Brain microvascular endothelial cell (primary cell): ENCODE measurements at regions not wholly inside any gene's neighbourhood (a gene's known extent, or its start where the extent isn't known, plus 50 kb on each side); places are given as distances from the start of the nearest gene placed in this dataset.

Experiments
- DNase-seq: peaks from one replicate; pipeline ENCODE4 v3.0.0-alpha.2; 2020
- H3K27ac ChIP-seq: fragments of 250-450 bp; sonication (Bioruptor Pico); 2 replicates; pipeline ENCODE4 v1.5.1; 2020; ENCODE audit warnings: mild to moderate bottlenecking, moderate library complexity
- H3K27me3 ChIP-seq: fragments of 250-450 bp; sonication (Bioruptor Pico); replicated peaks from 2 replicates; pipeline ENCODE4 v1.5.1; 2020; ENCODE audit warnings: mild to moderate bottlenecking
- H3K36me3 ChIP-seq: fragments of 250-450 bp; sonication (Bioruptor Pico); replicated peaks from 2 replicates; pipeline ENCODE4 v1.5.1; 2020; ENCODE audit warnings: mild to moderate bottlenecking
- H3K4me3 ChIP-seq: 2 replicates; pipeline ENCODE4 v1.5.1; 2011; ENCODE audit warnings: low read depth, mild to moderate bottlenecking, control low read depth, low read length, moderate library complexity
- in situ Hi-C: cut with HindIII; loops from 2 replicates; pipeline ENCODE4 v1.10.0; 2017; ENCODE audit warnings: low sequenced_read_pairs, low pct_ligation_motif_present
- TF ChIP-seq, protein P1 (sequence below): IDR thresholded peaks from 2 replicates; pipeline ENCODE4 v1.5.1; 2011; ENCODE audit warnings: low read depth, mild to moderate bottlenecking, moderate library complexity, low read length, control low read depth, inconsistent platforms; ENCODE audit errors: missing control alignments

DNA sequence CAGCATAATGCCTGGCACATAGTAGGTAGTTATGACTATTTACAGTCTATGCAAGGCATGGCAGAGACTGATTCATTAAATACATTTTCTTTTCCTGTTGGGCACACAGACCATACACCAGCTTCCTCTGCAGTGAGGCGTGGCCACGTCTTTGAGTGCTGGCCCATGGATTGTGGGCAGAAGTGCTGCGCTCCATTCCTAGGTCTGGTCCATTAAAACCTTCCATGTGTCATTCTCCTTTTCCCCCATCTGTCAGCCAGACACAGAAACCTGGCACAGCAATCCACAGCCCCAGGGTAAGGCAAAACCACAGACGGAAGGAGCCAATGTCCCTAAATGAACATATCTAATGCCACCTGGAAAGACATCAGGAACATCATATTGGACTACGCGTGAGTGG lies 141.9 kb downstream of the TTC32 start:
- Histone ChIP-seq H3K36me3 (no peaks in the 10 kb centered on the region), H3K4me3 (no peak overlapping the region), H3K27me3 (no peaks in the 10 kb centered on the region), H3K27ac (no peak overlapping the region)
- in situ Hi-C loops, result no loop called here
- TF ChIP-seq, protein P1, sequence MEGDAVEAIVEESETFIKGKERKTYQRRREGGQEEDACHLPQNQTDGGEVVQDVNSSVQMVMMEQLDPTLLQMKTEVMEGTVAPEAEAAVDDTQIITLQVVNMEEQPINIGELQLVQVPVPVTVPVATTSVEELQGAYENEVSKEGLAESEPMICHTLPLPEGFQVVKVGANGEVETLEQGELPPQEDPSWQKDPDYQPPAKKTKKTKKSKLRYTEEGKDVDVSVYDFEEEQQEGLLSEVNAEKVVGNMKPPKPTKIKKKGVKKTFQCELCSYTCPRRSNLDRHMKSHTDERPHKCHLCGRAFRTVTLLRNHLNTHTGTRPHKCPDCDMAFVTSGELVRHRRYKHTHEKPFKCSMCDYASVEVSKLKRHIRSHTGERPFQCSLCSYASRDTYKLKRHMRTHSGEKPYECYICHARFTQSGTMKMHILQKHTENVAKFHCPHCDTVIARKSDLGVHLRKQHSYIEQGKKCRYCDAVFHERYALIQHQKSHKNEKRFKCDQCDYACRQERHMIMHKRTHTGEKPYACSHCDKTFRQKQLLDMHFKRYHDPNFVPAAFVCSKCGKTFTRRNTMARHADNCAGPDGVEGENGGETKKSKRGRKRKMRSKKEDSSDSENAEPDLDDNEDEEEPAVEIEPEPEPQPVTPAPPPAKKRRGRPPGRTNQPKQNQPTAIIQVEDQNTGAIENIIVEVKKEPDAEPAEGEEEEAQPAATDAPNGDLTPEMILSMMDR, result no peak
- DNase-seq, result no peak

DNA sequence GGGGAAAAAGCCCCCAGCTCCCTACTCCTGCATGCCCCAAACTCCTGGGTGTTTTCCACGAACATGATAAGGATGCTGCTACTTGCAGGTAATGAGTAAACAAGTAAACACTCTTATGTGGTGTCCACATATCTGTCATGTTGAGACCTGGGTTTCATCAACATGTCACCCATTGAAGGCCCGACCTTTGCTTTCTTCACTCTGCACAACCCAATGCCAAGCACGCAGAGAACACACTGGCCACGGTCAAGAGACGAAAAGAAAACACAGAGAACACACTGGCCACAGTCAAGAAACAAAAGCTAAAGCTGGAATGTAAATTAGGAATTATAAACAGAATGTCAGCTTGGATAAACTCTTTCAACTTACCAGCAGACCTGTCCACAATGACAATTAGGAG lies 143.1 kb downstream of the TTC32 start:
- TF ChIP-seq, protein P1, result no peak
- no peaks in the 10 kb centered on the region for H3K36me3 ChIP-seq
- no peak overlapping the region for H3K4me3 ChIP-seq
- in situ Hi-C loops, result no loop called here
- no peak overlapping the region for H3K27ac ChIP-seq
- no peaks in the 10 kb centered on the region for H3K27me3 ChIP-seq
- DNase-seq, result no peak

DNA sequence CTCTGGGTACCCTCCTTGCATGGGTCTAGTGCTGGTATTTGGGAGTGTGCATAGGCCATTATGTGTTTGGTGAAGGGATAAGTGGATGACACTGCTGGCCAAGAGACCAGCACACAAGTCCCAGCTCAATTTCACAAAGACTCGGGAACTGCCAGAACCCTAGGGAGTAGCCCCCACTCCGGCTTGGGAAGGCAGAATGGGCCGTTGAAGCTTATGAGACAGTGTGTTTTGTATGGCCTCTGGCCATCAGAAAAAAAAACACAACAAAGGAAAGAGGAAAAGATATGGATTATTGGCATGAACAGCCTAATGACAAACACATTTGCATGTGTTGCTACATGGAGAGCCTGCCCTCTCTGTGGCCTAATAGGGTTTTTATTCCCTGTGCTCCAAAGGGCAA lies 144.2 kb downstream of the TTC32 start:
- DNase-seq, result no peak
- Histone ChIP-seq H3K36me3 (no peaks in the 10 kb centered on the region), H3K27ac (no peak overlapping the region), H3K27me3 (no peaks in the 10 kb centered on the region), H3K4me3 (no peak overlapping the region)
- in situ Hi-C loops, result no loop called here
- TF ChIP-seq, protein P1, result no peak

DNA sequence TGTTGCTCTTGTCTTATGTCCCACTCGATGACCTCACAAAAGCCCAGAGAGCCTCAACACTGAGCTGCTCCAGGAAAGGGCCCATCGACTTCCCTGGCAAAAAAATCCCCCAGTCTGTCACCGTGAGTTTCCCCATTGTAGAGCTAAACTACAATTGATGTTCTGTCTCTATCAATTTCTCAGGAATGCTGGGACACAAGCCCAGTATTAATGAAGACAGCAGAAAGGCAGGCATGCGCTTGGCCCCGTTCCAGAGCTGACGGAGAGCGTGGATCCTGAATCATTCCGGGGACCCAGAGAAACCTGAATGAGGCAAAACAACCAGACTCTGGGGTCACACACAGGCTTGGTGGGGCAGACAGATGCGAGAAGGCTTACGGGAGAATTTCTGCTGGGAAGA lies 146.9 kb downstream of the TTC32 start:
- no peak for DNase-seq
- H3K27ac ChIP-seq, result no peak overlapping the region

DNA sequence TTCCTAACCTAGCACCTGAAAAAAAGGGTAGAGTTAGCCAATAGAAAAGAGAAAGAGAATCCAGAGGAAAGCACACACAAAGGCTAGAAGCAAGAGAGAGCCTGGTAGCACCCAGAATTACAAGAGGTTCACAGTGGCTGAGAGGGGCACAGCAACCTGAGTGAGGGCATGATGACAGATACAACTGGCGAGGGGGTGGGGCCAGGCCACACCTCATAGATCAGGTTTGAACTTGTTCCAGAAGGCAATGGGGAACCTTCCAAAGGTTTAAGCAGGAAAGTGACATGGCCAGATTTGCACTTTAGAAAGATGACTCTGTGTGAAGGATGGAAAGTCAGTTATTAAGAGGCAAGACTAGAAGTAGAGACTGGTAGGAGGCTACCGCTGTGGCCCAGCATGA lies 148.0 kb downstream of the TTC32 start:
- Histone ChIP-seq H3K27me3 (no peaks in the 10 kb centered on the region), H3K36me3 (no peaks in the 10 kb centered on the region), H3K4me3 (no peak overlapping the region), H3K27ac (no peak overlapping the region)
- DNase-seq, result no peak
- in situ Hi-C loops, result no loop called here
- TF ChIP-seq, protein P1, result no peak

More for the DNA sequence above, 146.9 kb downstream of the TTC32 start:
- no peaks in the 10 kb centered on the region for H3K36me3 ChIP-seq
- in situ Hi-C loops, result no loop called here
- TF ChIP-seq, protein P1, result no peak
- H3K4me3 ChIP-seq, result no peak overlapping the region
- no peaks in the 10 kb centered on the region for H3K27me3 ChIP-seq

DNA sequence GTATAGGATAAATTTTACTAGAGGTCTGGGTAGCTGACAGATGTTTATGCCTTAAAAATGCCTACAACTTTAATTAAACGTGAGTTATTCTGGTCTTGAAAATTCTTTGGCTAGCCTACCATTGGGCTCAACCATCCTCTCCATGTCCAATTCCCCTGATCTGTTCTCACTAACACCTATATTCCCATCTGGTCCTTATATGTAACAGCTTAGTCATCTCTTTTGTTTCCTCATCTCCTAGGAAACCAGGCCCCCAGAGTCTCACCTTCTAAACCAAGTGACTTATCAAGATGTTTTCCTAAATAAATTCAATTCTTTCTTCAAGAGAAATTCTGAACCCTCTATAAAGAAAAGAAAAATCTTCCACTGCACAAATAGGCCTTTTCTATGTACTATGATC lies 148.5 kb downstream of the TTC32 start:
- in situ Hi-C loops, result no loop called here
- DNase-seq, result no peak
- H3K27ac ChIP-seq, result no peak overlapping the region
- H3K36me3 ChIP-seq, result no peaks in the 10 kb centered on the region
- no peak overlapping the region for H3K4me3 ChIP-seq
- TF ChIP-seq, protein P1, result no peak
- H3K27me3 ChIP-seq, result no peaks in the 10 kb centered on the region
